SH-SY5Y (cell line): ENCODE measurements at regions not wholly inside any gene's neighbourhood (a gene's known extent, or its start where the extent isn't known, plus 50 kb on each side); places are given as distances from the start of the nearest gene placed in this dataset.

ENCODE experiments used
- GATA2 ChIP-seq: IDR thresholded peaks from 2 replicates; pipeline ENCODE4 v1.6.1; 2011; ENCODE audit warnings: mild to moderate bottlenecking, low read depth, low read length
- GATA3 ChIP-seq: IDR thresholded peaks from 2 replicates; pipeline ENCODE4 v1.6.1; 2011; ENCODE audit warnings: low read depth, mild to moderate bottlenecking, low read length, moderate library complexity

GRCh38 chr16:11464241-11464640, 119.0 kb downstream of the RMI2 start:
- TF ChIP-seq GATA3 (no peak), GATA2 (no peak)
